ENCODE measurements at regions not wholly inside any gene's neighbourhood (a gene's known extent, or its start where the extent isn't known, plus 50 kb on each side); places are given as distances from the start of the nearest gene placed in this dataset.

DNA sequence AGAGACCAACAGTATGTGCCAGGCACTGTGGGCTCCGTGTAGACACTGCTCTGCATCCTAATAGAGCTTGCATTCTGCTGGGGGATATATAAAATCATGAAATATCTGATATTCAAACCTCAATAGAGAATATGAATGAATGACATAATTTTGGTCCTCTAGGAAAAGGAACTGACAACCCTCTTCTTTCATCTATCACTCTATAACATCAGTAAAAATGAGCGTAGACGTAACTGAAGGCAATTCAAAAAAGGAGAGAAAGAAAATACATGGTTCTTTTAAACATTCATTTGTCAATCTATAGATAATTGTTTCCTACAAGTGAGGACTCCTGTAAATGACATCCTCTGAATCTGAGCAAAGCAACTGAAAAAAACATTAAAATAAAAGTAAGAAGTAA, 607.4 kb upstream of the LRRN3 start:
- no peak for TF ChIP-seq CTCF (IDR thresholded peaks at IDR 0.05 in 4 of 5, conservative IDR thresholded peaks at IDR 0.05 in 1 of 5)
- TF ChIP-seq POLR2A (IDR thresholded peaks at IDR 0.05), result no peak
